Eye (tissue), 1 donor: ENCODE measurements at regions not wholly inside any gene's neighbourhood (a gene's known extent, or its start where the extent isn't known, plus 50 kb on each side); places are given as distances from the start of the nearest gene placed in this dataset.
"Not testable (repeated sequence)": the region's sequence is repeated elsewhere in the genome, so short reads cannot be mapped to it uniquely, and the experiment has no call there.

Experiments used
- DNase-seq: peaks from one replicate; pipeline ENCODE4 v3.0.0-alpha.2; 2015

- no peak for DNase-seq
Observed at GRCh38 chr7:69186974-69187373, 411.3 kb upstream of the AUTS2 start.

- no peak for DNase-seq
Observed at GRCh38 chr7:69187824-69188333, 410.4 kb upstream of the AUTS2 start.

GRCh38 chr7:69189406-69189805 lies 408.9 kb upstream of the AUTS2 start:
- no peak for DNase-seq

GRCh38 chr7:69190025-69190424 lies 408.2 kb upstream of the AUTS2 start:
- no peak for DNase-seq

- no peak for DNase-seq
Observed at GRCh38 chr7:69190763-69191162, 407.5 kb upstream of the AUTS2 start.

- no peak for DNase-seq
Observed at GRCh38 chr7:69192134-69192533, 406.1 kb upstream of the AUTS2 start.

GRCh38 chr7:69193061-69193460 lies 405.2 kb upstream of the AUTS2 start:
- DNase-seq: no peak

- DNase-seq: no peak
Observed at GRCh38 chr7:69196593-69196992, 401.7 kb upstream of the AUTS2 start.

- DNase-seq: no peak
Observed at GRCh38 chr7:69198250-69198649, 400.0 kb upstream of the AUTS2 start.

GRCh38 chr7:69199041-69199440 lies 399.2 kb upstream of the AUTS2 start:
- no peak for DNase-seq

- DNase-seq: no peak
Observed at GRCh38 chr7:69199661-69200060, 398.6 kb upstream of the AUTS2 start.

GRCh38 chr7:69203871-69204270 lies 394.4 kb upstream of the AUTS2 start:
- no peak for DNase-seq

GRCh38 chr7:69204943-69205342 lies 393.3 kb upstream of the AUTS2 start:
- peak; percentile 33 for DNase-seq

- DNase-seq: no peak
Observed at GRCh38 chr7:69205581-69205980, 392.7 kb upstream of the AUTS2 start.

- DNase-seq: no peak
Observed at GRCh38 chr7:69208276-69208675, 390.0 kb upstream of the AUTS2 start.

- no peak for DNase-seq
Observed at GRCh38 chr7:69208848-69209247, 389.4 kb upstream of the AUTS2 start.

GRCh38 chr7:69211336-69211735 lies 386.9 kb upstream of the AUTS2 start:
- DNase-seq: no peak

GRCh38 chr7:69211739-69212138 lies 386.5 kb upstream of the AUTS2 start:
- peak; percentile 15 for DNase-seq

- no peak for DNase-seq
Observed at GRCh38 chr7:69213878-69214277, 384.4 kb upstream of the AUTS2 start.

- DNase-seq: not testable (repeated sequence)
Observed at GRCh38 chr7:69215516-69215915, 382.8 kb upstream of the AUTS2 start.

- peak; percentile 47 for DNase-seq
Observed at GRCh38 chr7:69217516-69218350, 380.5 kb upstream of the AUTS2 start.

- no peak for DNase-seq
Observed at GRCh38 chr7:69218576-69218975, 379.7 kb upstream of the AUTS2 start.

GRCh38 chr7:69219381-69219780 lies 378.9 kb upstream of the AUTS2 start:
- no peak for DNase-seq

GRCh38 chr7:69225259-69225943 lies 372.9 kb upstream of the AUTS2 start:
- no peak for DNase-seq
